CD4-positive, alpha-beta T cell (primary cell): ENCODE measurements at regions not wholly inside any gene's neighbourhood (a gene's known extent, or its start where the extent isn't known, plus 50 kb on each side); places are given as distances from the start of the nearest gene placed in this dataset.
"Not testable (repeated sequence)": the region's sequence is repeated elsewhere in the genome, so short reads cannot be mapped to it uniquely, and the experiment has no call there.

Source experiments
- ATAC-seq: fragments of 200-7000 bp; cut with Tn5 transposase; one replicate; pipeline ENCODE4 v1.10.0; 2022; ENCODE audit warnings: mild to moderate bottlenecking; ENCODE audit not compliant: poor library complexity
- CTCF ChIA-PET: fragments of 350-600 bp; sonication (Branson Sonifier 250); formaldehyde crosslinking; loops from one replicate; lab custom pipeline; 2021; ENCODE audit warnings: antibody characterized with exemption, inconsistent platforms; lab: Charles Lee
- POLR2A ChIA-PET: fragments of 350-600 bp; sonication (Branson Sonifier 250); formaldehyde crosslinking; loops from one replicate; lab custom pipeline; 2021; ENCODE audit warnings: antibody characterized with exemption, inconsistent platforms; lab: Charles Lee
- DNase-seq, 14 experiments: peaks; one replicate each; pipeline ENCODE4 v3.0.0-alpha.2; 2013 to 2020; ENCODE audit warnings: mixed read lengths in 2 of 14
- H3K27ac ChIP-seq, 2 donors: one replicate each; pipeline versions ENCODE4 v1.5.1 to v1.7.0; 2013; ENCODE audit warnings: low read length in 2 of 2, low read depth in 1 of 2, mild to moderate bottlenecking in 1 of 2
- H3K27me3 ChIP-seq, 2 experiments: 1 replicate in 1 of 2; 2 replicates in 1 of 2; pipeline versions ENCODE4 v1.6.1 to v1.7.0; 2013; ENCODE audit warnings: low read length in 2 of 2, control low read depth in 1 of 2, mild to moderate bottlenecking in 1 of 2, moderate library complexity in 1 of 2; ENCODE audit not compliant: insufficient read depth in 2 of 2, control insufficient read depth in 1 of 2
- H3K36me3 ChIP-seq: one replicate; pipeline ENCODE4 v1.6.1; 2013; ENCODE audit warnings: low read length, control low read depth; ENCODE audit not compliant: insufficient read depth
- H3K4me1 ChIP-seq: one replicate; pipeline ENCODE4 v1.6.1; 2013; ENCODE audit warnings: low read length, control low read depth; ENCODE audit not compliant: insufficient read depth
- H3K4me3 ChIP-seq: one replicate; pipeline ENCODE4 v1.5.1; 2013; ENCODE audit warnings: mild to moderate bottlenecking, low read length, moderate library complexity
- H3K9me3 ChIP-seq, 2 experiments: 1 replicate in 1 of 2; 2 replicates in 1 of 2; pipeline versions ENCODE4 v1.6.1 to v1.7.0; 2013; ENCODE audit warnings: low read length in 2 of 2, mild to moderate bottlenecking in 2 of 2, control low read depth in 1 of 2, moderate library complexity in 1 of 2; ENCODE audit not compliant: control insufficient read depth in 1 of 2, insufficient read depth in 1 of 2
- H3K27ac Mint-ChIP-seq: one replicate; pipeline ENCODE4 v1.8.0; 2020; ENCODE audit warnings: mixed read lengths
- H3K27me3 Mint-ChIP-seq: one replicate; pipeline ENCODE4 v1.8.0; 2021; ENCODE audit warnings: mixed read lengths
- H3K36me3 Mint-ChIP-seq: one replicate; pipeline ENCODE4 v1.8.0; 2021; ENCODE audit warnings: low read depth, mixed read lengths
- H3K4me1 Mint-ChIP-seq: one replicate; pipeline ENCODE4 v1.8.0; 2021; ENCODE audit warnings: low read depth, mixed read lengths
- H3K4me3 Mint-ChIP-seq: one replicate; pipeline ENCODE4 v1.8.0; 2020; ENCODE audit warnings: mild to moderate bottlenecking, mixed read lengths
- H3K9me3 Mint-ChIP-seq: one replicate; pipeline ENCODE4 v1.8.0; 2020; ENCODE audit warnings: mixed read lengths
- CTCF ChIP-seq: fragments of 200-600 bp; IDR thresholded peaks from one replicate; pipeline ENCODE4 v1.8.0; 2022; ENCODE audit warnings: antibody characterized with exemption, mild to moderate bottlenecking
- intact Hi-C, 2 experiments: fragments of 100-400 bp; cut with DNase I in 1 of 2; cut with micrococcal nuclease in 1 of 2; formaldehyde crosslinking; loops; one replicate each; pipeline versions ENCODE4 v1.15.1 to v1.9.0; 2023 to 2025; cut with DNase I, micrococcal nuclease

GRCh38 chr1:215439549-215439948, 127.6 kb upstream of the KCTD3 start:
- H3K4me3 Mint-ChIP-seq: no peak overlapping the region
- H3K36me3 ChIP-seq: no peaks in the 10 kb centered on the region
- no peak for ATAC-seq
- no peak overlapping the region for H3K27ac Mint-ChIP-seq
- TF ChIP-seq CTCF: no peak
- H3K4me1 ChIP-seq: no peaks in the 10 kb centered on the region
- no peak overlapping the region for H3K27ac ChIP-seq
- no peaks in the 10 kb centered on the region for H3K27me3 ChIP-seq
- H3K9me3 Mint-ChIP-seq: peaks cover 22% of the 10 kb centered on the region
- no peaks in the 10 kb centered on the region for H3K4me1 Mint-ChIP-seq
- no peak for DNase-seq
- no peak overlapping the region for H3K4me3 ChIP-seq
- intact Hi-C loops: no loop called here
- peaks cover 3 to 5% of the 10 kb centered on the region in 2 experiments for H3K9me3 ChIP-seq
- ChIA-PET CTCF (no interaction called here), POLR2A (no interaction called here)
- no peaks in the 10 kb centered on the region for H3K27me3 Mint-ChIP-seq
- no peaks in the 10 kb centered on the region for H3K36me3 Mint-ChIP-seq

GRCh38 chr1:215444715-215445414, 122.2 kb upstream of the KCTD3 start:
- H3K9me3 Mint-ChIP-seq: peaks cover 8% of the 10 kb centered on the region

GRCh38 chr1:215448014-215448413, 119.1 kb upstream of the KCTD3 start:
- POLR2A ChIA-PET: not testable (repeated sequence)

More at GRCh38 chr1:215444715-215445414, 122.2 kb upstream of the KCTD3 start:
- no peak overlapping the region for H3K27ac ChIP-seq
- H3K4me1 Mint-ChIP-seq: no peaks in the 10 kb centered on the region
- ChIA-PET CTCF (no interaction called here), POLR2A (no interaction called here)
- intact Hi-C loops: no loop called here
- no peaks in the 10 kb centered on the region for H3K36me3 ChIP-seq
- H3K36me3 Mint-ChIP-seq: no peaks in the 10 kb centered on the region
- H3K4me1 ChIP-seq: no peaks in the 10 kb centered on the region
- no peak for ATAC-seq
- H3K27me3 Mint-ChIP-seq: no peaks in the 10 kb centered on the region
- no peaks in the 10 kb centered on the region for H3K27me3 ChIP-seq
- H3K9me3 ChIP-seq: peaks cover 5 to 10% of the 10 kb centered on the region in 2 experiments
- H3K4me3 Mint-ChIP-seq: no peak overlapping the region
- no peak for DNase-seq
- no peak overlapping the region for H3K4me3 ChIP-seq
- no peak overlapping the region for H3K27ac Mint-ChIP-seq
- TF ChIP-seq CTCF: no peak

GRCh38 chr1:215449147-215449546, 118.0 kb upstream of the KCTD3 start:
- H3K27ac Mint-ChIP-seq, H3K4me3 ChIP-seq, H3K4me1 Mint-ChIP-seq, H3K36me3 Mint-ChIP-seq, CTCF ChIA-PET, DNase-seq, H3K27me3 ChIP-seq, H3K27me3 Mint-ChIP-seq, POLR2A ChIA-PET, ATAC-seq, H3K9me3 Mint-ChIP-seq, intact Hi-C loops, H3K9me3 ChIP-seq, H3K4me1 ChIP-seq, H3K4me3 Mint-ChIP-seq, H3K27ac ChIP-seq, H3K36me3 ChIP-seq: not testable (repeated sequence)

More at GRCh38 chr1:215448014-215448413, 119.1 kb upstream of the KCTD3 start:
- H3K36me3 Mint-ChIP-seq, H3K4me3 Mint-ChIP-seq, H3K27me3 Mint-ChIP-seq, H3K27ac Mint-ChIP-seq, H3K4me1 Mint-ChIP-seq, H3K9me3 ChIP-seq, H3K27ac ChIP-seq, H3K4me1 ChIP-seq, H3K4me3 ChIP-seq, intact Hi-C loops, H3K9me3 Mint-ChIP-seq, ATAC-seq, H3K36me3 ChIP-seq, CTCF ChIA-PET, H3K27me3 ChIP-seq, DNase-seq: not testable (repeated sequence)
